Thyroid gland (tissue), 4 donors: ENCODE measurements at regions not wholly inside any gene's neighbourhood (a gene's known extent, or its start where the extent isn't known, plus 50 kb on each side); places are given as distances from the start of the nearest gene placed in this dataset.
"Not testable (repeated sequence)": the region's sequence is repeated elsewhere in the genome, so short reads cannot be mapped to it uniquely, and the experiment has no call there.

ENCODE experiments used
- POLR2A ChIP-seq, 2 donors: fragments of 450-650 bp; IDR thresholded peaks; one replicate each; pipeline ENCODE4 v1.6.1; 2017; ENCODE audit warnings: antibody characterized with exemption in 2 of 2, mild to moderate bottlenecking in 2 of 2, moderate library complexity in 1 of 2
- TF ChIP-seq, protein P1 (sequence below), 6 experiments: fragments of 200-600 bp in 3 of 6; fragments of 450-650 bp in 3 of 6; sonication (generic) in 3 of 6; IDR thresholded peaks; one replicate each; pipeline ENCODE4 v1.5.1; 2016 to 2019; ENCODE audit warnings: antibody characterized with exemption in 6 of 6, mild to moderate bottlenecking in 2 of 6, inconsistent platforms in 1 of 6, moderate library complexity in 1 of 6

DNA sequence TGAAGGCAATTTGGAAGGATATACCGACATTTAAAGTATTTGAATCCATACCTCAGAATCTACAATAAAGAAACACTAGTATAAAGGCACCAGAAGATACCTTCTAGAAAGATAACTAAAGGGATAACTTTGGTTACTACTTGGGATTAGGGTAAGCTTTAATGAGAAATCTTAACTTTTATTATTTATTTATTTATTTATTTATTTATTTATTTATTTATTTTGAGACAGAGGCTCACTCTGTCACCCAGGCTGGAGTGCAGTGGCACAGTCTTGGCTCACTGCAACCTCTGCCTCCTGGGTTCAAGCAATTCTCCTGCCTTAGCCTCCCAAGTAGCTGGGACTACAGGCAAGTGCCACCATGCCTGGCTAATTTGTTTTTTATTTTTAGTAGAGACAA lies 81.6 kb upstream of the KCND2 start:
- TF ChIP-seq, protein P1, sequence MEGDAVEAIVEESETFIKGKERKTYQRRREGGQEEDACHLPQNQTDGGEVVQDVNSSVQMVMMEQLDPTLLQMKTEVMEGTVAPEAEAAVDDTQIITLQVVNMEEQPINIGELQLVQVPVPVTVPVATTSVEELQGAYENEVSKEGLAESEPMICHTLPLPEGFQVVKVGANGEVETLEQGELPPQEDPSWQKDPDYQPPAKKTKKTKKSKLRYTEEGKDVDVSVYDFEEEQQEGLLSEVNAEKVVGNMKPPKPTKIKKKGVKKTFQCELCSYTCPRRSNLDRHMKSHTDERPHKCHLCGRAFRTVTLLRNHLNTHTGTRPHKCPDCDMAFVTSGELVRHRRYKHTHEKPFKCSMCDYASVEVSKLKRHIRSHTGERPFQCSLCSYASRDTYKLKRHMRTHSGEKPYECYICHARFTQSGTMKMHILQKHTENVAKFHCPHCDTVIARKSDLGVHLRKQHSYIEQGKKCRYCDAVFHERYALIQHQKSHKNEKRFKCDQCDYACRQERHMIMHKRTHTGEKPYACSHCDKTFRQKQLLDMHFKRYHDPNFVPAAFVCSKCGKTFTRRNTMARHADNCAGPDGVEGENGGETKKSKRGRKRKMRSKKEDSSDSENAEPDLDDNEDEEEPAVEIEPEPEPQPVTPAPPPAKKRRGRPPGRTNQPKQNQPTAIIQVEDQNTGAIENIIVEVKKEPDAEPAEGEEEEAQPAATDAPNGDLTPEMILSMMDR (IDR thresholded peaks at IDR 0.05): not testable (repeated sequence)
- TF ChIP-seq POLR2A (IDR thresholded peaks at IDR 0.05): not testable (repeated sequence)
